ENCODE measurements at regions not wholly inside any gene's neighbourhood (a gene's known extent, or its start where the extent isn't known, plus 50 kb on each side); places are given as distances from the start of the nearest gene placed in this dataset.

DNA sequence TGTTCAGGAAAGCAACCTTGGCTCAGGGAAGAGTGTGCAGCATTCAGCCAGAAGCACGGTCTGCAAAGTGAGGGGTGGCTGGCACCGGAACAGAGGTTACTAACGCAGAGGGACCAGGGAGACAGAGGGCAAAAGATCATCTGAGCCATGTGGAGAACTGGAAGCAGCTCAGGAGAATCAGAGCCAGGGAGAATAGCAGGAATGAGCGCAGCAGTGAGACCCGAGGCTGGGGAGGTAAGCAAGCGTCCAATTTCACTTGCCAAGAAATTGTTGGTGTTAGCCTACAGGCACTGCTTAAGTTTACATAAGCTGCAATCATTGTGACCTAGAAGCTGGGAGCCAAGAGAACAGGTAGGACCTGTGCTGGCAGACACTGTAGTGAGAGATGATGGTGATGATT, 372.6 kb upstream of the POU3F3 start:
- ATAC-seq (ENCODE audit: insufficient read depth, low FRiP score) (no peak), DNase-seq (no peak)
- H3K27ac ChIP-seq (ENCODE audit: low read depth in 1 of 2, low read length in 1 of 2), result no peak overlapping the region
- H3K36me3 ChIP-seq (ENCODE audit: control insufficient read depth in 4 of 4, insufficient read depth in 4 of 4, low read length in 4 of 4), result no peaks in the 10 kb centered on the region
- H3K27me3 ChIP-seq (ENCODE audit: control insufficient read depth in 3 of 3, insufficient read depth in 3 of 3, low read length in 2 of 3), result peaks cover 0 to 3% (median 0%) of the 10 kb centered on the region in 3 donors
- H3K4me1 ChIP-seq (ENCODE audit: control insufficient read depth in 5 of 5, insufficient read depth in 5 of 5, low read length in 5 of 5), result no peaks in the 10 kb centered on the region
- no peak overlapping the region for H3K4me3 ChIP-seq
- no peak overlapping the region for H3K9ac ChIP-seq (ENCODE audit: insufficient read depth in 1 of 2, low read length in 2 of 2)
- H3K9me3 ChIP-seq (ENCODE audit: control insufficient read depth in 4 of 4, insufficient read depth in 3 of 4, low read length in 3 of 4), result peaks cover 0 to 2% (median 0%) of the 10 kb centered on the region in 4 donors
- WGBS, 2 donors, result 87 to 92% methylated on average over 6 of the region's 6 CpGs
- TF ChIP-seq, protein P1, sequence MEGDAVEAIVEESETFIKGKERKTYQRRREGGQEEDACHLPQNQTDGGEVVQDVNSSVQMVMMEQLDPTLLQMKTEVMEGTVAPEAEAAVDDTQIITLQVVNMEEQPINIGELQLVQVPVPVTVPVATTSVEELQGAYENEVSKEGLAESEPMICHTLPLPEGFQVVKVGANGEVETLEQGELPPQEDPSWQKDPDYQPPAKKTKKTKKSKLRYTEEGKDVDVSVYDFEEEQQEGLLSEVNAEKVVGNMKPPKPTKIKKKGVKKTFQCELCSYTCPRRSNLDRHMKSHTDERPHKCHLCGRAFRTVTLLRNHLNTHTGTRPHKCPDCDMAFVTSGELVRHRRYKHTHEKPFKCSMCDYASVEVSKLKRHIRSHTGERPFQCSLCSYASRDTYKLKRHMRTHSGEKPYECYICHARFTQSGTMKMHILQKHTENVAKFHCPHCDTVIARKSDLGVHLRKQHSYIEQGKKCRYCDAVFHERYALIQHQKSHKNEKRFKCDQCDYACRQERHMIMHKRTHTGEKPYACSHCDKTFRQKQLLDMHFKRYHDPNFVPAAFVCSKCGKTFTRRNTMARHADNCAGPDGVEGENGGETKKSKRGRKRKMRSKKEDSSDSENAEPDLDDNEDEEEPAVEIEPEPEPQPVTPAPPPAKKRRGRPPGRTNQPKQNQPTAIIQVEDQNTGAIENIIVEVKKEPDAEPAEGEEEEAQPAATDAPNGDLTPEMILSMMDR (IDR thresholded peaks at IDR 0.05; ENCODE audit: control extremely low read depth, extremely low read depth), result no peak

- no peak overlapping the region for H3K27ac ChIP-seq (ENCODE audit: low read depth in 1 of 2, low read length in 1 of 2)
- no peak for DNase-seq
- H3K36me3 ChIP-seq (ENCODE audit: control insufficient read depth in 4 of 4, insufficient read depth in 4 of 4, low read length in 4 of 4), result no peaks in the 10 kb centered on the region
- TF ChIP-seq, protein P1 (IDR thresholded peaks at IDR 0.05; ENCODE audit: control extremely low read depth, extremely low read depth), result no peak
- H3K9ac ChIP-seq (ENCODE audit: insufficient read depth in 1 of 2, low read length in 2 of 2), result no peak overlapping the region
- H3K27me3 ChIP-seq (ENCODE audit: control insufficient read depth in 3 of 3, insufficient read depth in 3 of 3, low read length in 2 of 3), result peaks cover 0 to 3% (median 0%) of the 10 kb centered on the region in 3 donors
- no peaks in the 10 kb centered on the region for H3K4me1 ChIP-seq (ENCODE audit: control insufficient read depth in 5 of 5, insufficient read depth in 5 of 5, low read length in 5 of 5)
- ATAC-seq (ENCODE audit: insufficient read depth, low FRiP score), result no peak
- WGBS, 2 donors, result 34 to 62% methylated on average over 4 of the region's 4 CpGs
- H3K4me3 ChIP-seq, result no peak overlapping the region
- no peaks in the 10 kb centered on the region for H3K9me3 ChIP-seq (ENCODE audit: control insufficient read depth in 4 of 4, insufficient read depth in 3 of 4, low read length in 3 of 4)
Observed at GRCh38 chr2:104487366-104487765, 366.5 kb upstream of the POU3F3 start.

- ATAC-seq (ENCODE audit: insufficient read depth, low FRiP score), result no peak
- TF ChIP-seq, protein P1 (IDR thresholded peaks at IDR 0.05; ENCODE audit: control extremely low read depth, extremely low read depth), result no peak
- H3K9me3 ChIP-seq (ENCODE audit: control insufficient read depth in 4 of 4, insufficient read depth in 3 of 4, low read length in 3 of 4), result no peaks in the 10 kb centered on the region
- H3K4me3 ChIP-seq, result no peak overlapping the region
- DNase-seq, result no peak
- no peak overlapping the region for H3K9ac ChIP-seq (ENCODE audit: insufficient read depth in 1 of 2, low read length in 2 of 2)
- no peak overlapping the region for H3K27ac ChIP-seq (ENCODE audit: low read depth in 1 of 2, low read length in 1 of 2)
- H3K27me3 ChIP-seq (ENCODE audit: control insufficient read depth in 3 of 3, insufficient read depth in 3 of 3, low read length in 2 of 3), result no peaks in the 10 kb centered on the region
- no peaks in the 10 kb centered on the region for H3K4me1 ChIP-seq (ENCODE audit: control insufficient read depth in 5 of 5, insufficient read depth in 5 of 5, low read length in 5 of 5)
- no peaks in the 10 kb centered on the region for H3K36me3 ChIP-seq (ENCODE audit: control insufficient read depth in 4 of 4, insufficient read depth in 4 of 4, low read length in 4 of 4)
- 48 to 60% methylated on average over 1 of the region's 1 CpG for WGBS, 2 donors
Observed at GRCh38 chr2:104493698-104494097, 360.2 kb upstream of the POU3F3 start.

- no peak for DNase-seq
- TF ChIP-seq, protein P1 (IDR thresholded peaks at IDR 0.05; ENCODE audit: control extremely low read depth, extremely low read depth), result no peak
- H3K27me3 ChIP-seq (ENCODE audit: control insufficient read depth in 3 of 3, insufficient read depth in 3 of 3, low read length in 2 of 3), result no peaks in the 10 kb centered on the region
Observed at GRCh38 chr2:104501342-104501741, 352.6 kb upstream of the POU3F3 start.

More at GRCh38 chr2:104501342-104501741, 352.6 kb upstream of the POU3F3 start:
- no peak overlapping the region for H3K27ac ChIP-seq (ENCODE audit: low read depth in 1 of 2, low read length in 1 of 2)
- WGBS, 2 donors, result 93 to 95% methylated on average over 6 of the region's 6 CpGs
- H3K9me3 ChIP-seq (ENCODE audit: control insufficient read depth in 4 of 4, insufficient read depth in 3 of 4, low read length in 3 of 4), result peaks cover 0 to 5% (median 0%) of the 10 kb centered on the region in 4 donors
- no peak for ATAC-seq (ENCODE audit: insufficient read depth, low FRiP score)
- peaks cover 0 to 32% (median 0%) of the 10 kb centered on the region in 5 donors for H3K4me1 ChIP-seq (ENCODE audit: control insufficient read depth in 5 of 5, insufficient read depth in 5 of 5, low read length in 5 of 5)
- no peak overlapping the region for H3K9ac ChIP-seq (ENCODE audit: insufficient read depth in 1 of 2, low read length in 2 of 2)
- no peaks in the 10 kb centered on the region for H3K36me3 ChIP-seq (ENCODE audit: control insufficient read depth in 4 of 4, insufficient read depth in 4 of 4, low read length in 4 of 4)
- no peak overlapping the region for H3K4me3 ChIP-seq
